KMS-11 (cell line): ENCODE measurements at regions not wholly inside any gene's neighbourhood (a gene's known extent, or its start where the extent isn't known, plus 50 kb on each side); places are given as distances from the start of the nearest gene placed in this dataset.
"Not testable (repeated sequence)": the region's sequence is repeated elsewhere in the genome, so short reads cannot be mapped to it uniquely, and the experiment has no call there.

Experiments used
- H2AFZ ChIP-seq: fragments of 200-600 bp; sonication (generic); 2 replicates; pipeline ENCODE4 v1.6.1; 2016; ENCODE audit warnings: antibody characterized with exemption, mixed run types, low read depth
- H3K27ac ChIP-seq: fragments of 200-600 bp; sonication (generic); 2 replicates; pipeline ENCODE4 v1.6.1; 2016; ENCODE audit warnings: mild to moderate bottlenecking, mixed run types
- H3K27me3 ChIP-seq: fragments of 200-600 bp; sonication (generic); 2 replicates; pipeline ENCODE4 v1.6.1; 2017; ENCODE audit warnings: mild to moderate bottlenecking, low read depth, mixed run types, moderate library complexity; ENCODE audit not compliant: insufficient read depth
- H3K36me3 ChIP-seq: fragments of 200-600 bp; sonication (generic); 2 replicates; pipeline ENCODE4 v1.6.1; 2017; ENCODE audit warnings: mild to moderate bottlenecking, mixed run types; ENCODE audit not compliant: insufficient read depth
- H3K4me1 ChIP-seq: fragments of 200-600 bp; sonication (generic); 2 replicates; pipeline ENCODE4 v1.6.1; 2016; ENCODE audit warnings: mild to moderate bottlenecking, low read depth, mixed run types; ENCODE audit not compliant: poor library complexity, severe bottlenecking
- H3K4me2 ChIP-seq: fragments of 200-600 bp; sonication (generic); 2 replicates; pipeline ENCODE4 v1.7.0; 2016; ENCODE audit warnings: mild to moderate bottlenecking, mixed run types
- H3K4me3 ChIP-seq: fragments of 200-600 bp; sonication (generic); IDR thresholded peaks from 2 replicates; pipeline ENCODE4 v1.6.1; 2017; ENCODE audit warnings: low read depth, low read length, mixed read lengths; ENCODE audit not compliant: insufficient read depth
- H3K79me2 ChIP-seq: fragments of 200-600 bp; sonication (generic); 2 replicates; pipeline ENCODE4 v1.6.1; 2016; ENCODE audit warnings: low read depth, mixed run types; ENCODE audit not compliant: insufficient read depth
- H3K9ac ChIP-seq: fragments of 200-600 bp; sonication (generic); 2 replicates; pipeline ENCODE4 v1.6.1; 2016; ENCODE audit warnings: mild to moderate bottlenecking, mixed run types
- H4K20me1 ChIP-seq: fragments of 200-600 bp; sonication (generic); 2 replicates; pipeline ENCODE4 v1.6.1; 2016; ENCODE audit warnings: mild to moderate bottlenecking, mixed run types; ENCODE audit not compliant: insufficient read depth
- CTCF ChIP-seq: fragments of 200-600 bp; sonication (generic); conservative IDR thresholded peaks from 2 replicates; pipeline ENCODE4 v1.6.1; 2017; ENCODE audit warnings: low read depth, mild to moderate bottlenecking, antibody characterized with exemption, low read length, moderate library complexity, mixed read lengths

- Histone ChIP-seq H3K4me3 (no peak overlapping the region), H3K9ac (no peak overlapping the region), H3K27ac (no peak overlapping the region), H3K27me3 (no peaks in the 10 kb centered on the region), H3K79me2 (no peaks in the 10 kb centered on the region), H4K20me1 (no peaks in the 10 kb centered on the region), H3K36me3 (no peaks in the 10 kb centered on the region), H3K4me2 (no peak overlapping the region), H3K4me1 (no peaks in the 10 kb centered on the region), H2AFZ (no peak overlapping the region)
- TF ChIP-seq CTCF = no peak
These were observed 59.4 kb downstream of the EBLN1 start for GRCh38 chr10:22158426-22158825.

GRCh38 chr10:22156750-22157149 lies 61.1 kb downstream of the EBLN1 start:
- H4K20me1 ChIP-seq = no peaks in the 10 kb centered on the region
- no peak overlapping the region for H3K27ac ChIP-seq
- no peak overlapping the region for H3K4me2 ChIP-seq
- no peaks in the 10 kb centered on the region for H3K36me3 ChIP-seq
- TF ChIP-seq CTCF = no peak
- H3K4me3 ChIP-seq = no peak overlapping the region
- no peak overlapping the region for H2AFZ ChIP-seq
- H3K4me1 ChIP-seq = no peaks in the 10 kb centered on the region
- H3K79me2 ChIP-seq = no peaks in the 10 kb centered on the region
- H3K27me3 ChIP-seq = no peaks in the 10 kb centered on the region
- no peak overlapping the region for H3K9ac ChIP-seq

- no peak for TF ChIP-seq CTCF
- Histone ChIP-seq H3K9ac (no peak overlapping the region), H3K79me2 (no peaks in the 10 kb centered on the region), H3K4me2 (no peak overlapping the region), H3K4me1 (no peaks in the 10 kb centered on the region), H2AFZ (no peak overlapping the region), H3K4me3 (no peak overlapping the region), H4K20me1 (no peaks in the 10 kb centered on the region), H3K27me3 (no peaks in the 10 kb centered on the region), H3K36me3 (no peaks in the 10 kb centered on the region), H3K27ac (no peak overlapping the region)
These were observed 65.4 kb downstream of the EBLN1 start for GRCh38 chr10:22152403-22152802.

GRCh38 chr10:22150842-22151241 lies 67.0 kb downstream of the EBLN1 start:
- no peaks in the 10 kb centered on the region for H3K4me1 ChIP-seq
- H3K4me3 ChIP-seq = no peak overlapping the region
- no peak overlapping the region for H3K9ac ChIP-seq
- H3K27me3 ChIP-seq = no peaks in the 10 kb centered on the region
- H4K20me1 ChIP-seq = no peaks in the 10 kb centered on the region
- H3K79me2 ChIP-seq = no peaks in the 10 kb centered on the region
- TF ChIP-seq CTCF = no peak
- no peak overlapping the region for H3K27ac ChIP-seq
- no peak overlapping the region for H3K4me2 ChIP-seq
- no peak overlapping the region for H2AFZ ChIP-seq
- no peaks in the 10 kb centered on the region for H3K36me3 ChIP-seq

- no peak for TF ChIP-seq CTCF
- no peak overlapping the region for H3K27ac ChIP-seq
- no peaks in the 10 kb centered on the region for H3K4me1 ChIP-seq
- H3K79me2 ChIP-seq = no peaks in the 10 kb centered on the region
- H3K4me3 ChIP-seq = no peak overlapping the region
- no peaks in the 10 kb centered on the region for H3K36me3 ChIP-seq
- H3K9ac ChIP-seq = no peak overlapping the region
- H3K27me3 ChIP-seq = no peaks in the 10 kb centered on the region
- H3K4me2 ChIP-seq = no peak overlapping the region
- H2AFZ ChIP-seq = no peak overlapping the region
- no peaks in the 10 kb centered on the region for H4K20me1 ChIP-seq
These were observed 68.9 kb downstream of the EBLN1 start for GRCh38 chr10:22148961-22149360.

- not testable (repeated sequence) for H3K9ac ChIP-seq, H4K20me1 ChIP-seq, H3K4me1 ChIP-seq, H2AFZ ChIP-seq, H3K27me3 ChIP-seq, H3K36me3 ChIP-seq, H3K4me3 ChIP-seq, H3K79me2 ChIP-seq, H3K27ac ChIP-seq, H3K4me2 ChIP-seq
These were observed 71.9 kb downstream of the EBLN1 start for GRCh38 chr10:22145873-22146272.
